GF-D8 (cell line): ENCODE measurements at regions not wholly inside any gene's neighbourhood (a gene's known extent, or its start where the extent isn't known, plus 50 kb on each side); places are given as distances from the start of the nearest gene placed in this dataset.
"Not testable (repeated sequence)": the region's sequence is repeated elsewhere in the genome, so short reads cannot be mapped to it uniquely, and the experiment has no call there.

Experiments
- DNase-seq: peaks from one replicate; lab custom pipeline; 2025; lab: John Stamatoyannopoulos, UW

GRCh38 chr4:114034189-114034588 lies 54.7 kb upstream of the ARSJ start:
- no peak for DNase-seq

GRCh38 chr4:114036426-114036825 lies 57.0 kb upstream of the ARSJ start:
- no peak for DNase-seq

- DNase-seq = no peak
Observed at GRCh38 chr4:114036864-114037263, 57.4 kb upstream of the ARSJ start.

- no peak for DNase-seq
Observed at GRCh38 chr4:114037988-114038387, 58.5 kb upstream of the ARSJ start.

DNA sequence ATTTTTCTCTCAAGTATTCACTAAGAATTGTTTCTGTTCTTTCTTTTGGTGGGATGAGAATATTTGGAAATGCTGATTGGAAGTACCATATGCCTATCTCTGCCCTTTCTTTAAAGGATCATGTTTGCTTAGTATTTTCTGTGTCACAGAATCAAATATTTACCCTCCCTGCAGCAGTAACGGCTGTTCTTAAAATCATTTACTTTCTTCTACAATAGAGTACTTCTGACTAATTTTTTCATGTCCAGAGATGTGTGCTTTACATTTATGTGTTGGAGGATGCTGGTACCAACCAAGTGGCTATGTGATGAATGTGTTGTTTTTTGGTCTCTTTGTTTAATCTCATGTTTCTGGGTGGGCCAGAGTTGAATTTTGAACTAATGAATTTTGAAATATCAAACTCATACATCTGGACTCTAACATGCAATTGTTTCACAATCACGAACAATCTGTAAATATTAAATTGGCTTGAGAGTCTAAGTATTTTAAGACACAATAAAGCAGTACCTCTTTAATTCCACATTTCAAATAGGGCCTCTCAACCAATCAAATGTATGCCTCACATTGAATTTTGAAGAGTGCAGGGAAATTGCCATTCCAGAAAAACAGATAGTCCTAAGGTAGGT lies 59.4 kb upstream of the ARSJ start:
- DNase-seq = no peak

- DNase-seq = no peak
Observed at GRCh38 chr4:114040319-114041116, 61.1 kb upstream of the ARSJ start.

GRCh38 chr4:114041117-114041475 lies 61.6 kb upstream of the ARSJ start:
- DNase-seq = no peak

GRCh38 chr4:114043116-114043515 lies 63.7 kb upstream of the ARSJ start:
- DNase-seq = no peak

DNA sequence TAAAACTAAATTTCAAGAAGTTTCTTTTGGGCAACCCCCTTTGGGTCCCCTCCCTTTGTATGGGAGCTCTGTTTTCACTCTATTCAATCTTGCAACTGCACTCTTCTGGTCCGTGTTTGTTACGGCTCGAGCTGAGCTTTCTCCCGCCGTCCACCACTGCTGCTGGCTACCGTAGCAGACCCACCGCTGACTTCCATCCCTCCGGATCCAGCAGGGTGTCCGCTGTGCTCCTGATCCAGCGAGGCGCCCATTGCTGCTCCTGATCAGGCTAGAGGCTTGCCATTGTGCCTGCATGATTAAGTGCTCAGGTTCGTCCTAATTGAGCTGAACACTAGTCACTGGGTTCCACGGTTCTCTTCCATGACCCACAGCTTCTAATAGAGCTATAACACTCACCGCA lies 64.9 kb upstream of the ARSJ start:
- DNase-seq = not testable (repeated sequence)

DNA sequence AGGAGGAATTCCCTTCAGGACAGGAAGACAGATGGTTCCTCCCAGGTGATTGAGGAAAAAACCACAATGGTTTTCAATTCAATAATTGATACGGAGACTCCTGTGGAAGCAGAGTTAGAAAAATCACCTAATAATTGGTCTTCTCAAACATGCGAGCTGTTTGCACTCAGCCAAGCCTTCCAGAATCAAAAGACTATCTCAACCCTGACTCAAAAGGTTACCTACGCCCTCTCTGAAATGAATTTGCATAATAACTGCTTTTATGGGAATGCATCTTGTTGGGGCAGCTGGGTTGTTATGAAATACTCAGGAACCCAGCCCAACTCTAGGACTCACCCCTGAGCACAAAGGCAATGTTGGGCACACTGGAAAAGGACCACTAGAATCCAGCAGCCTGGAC lies 66.9 kb upstream of the ARSJ start:
- DNase-seq = no peak

DNA sequence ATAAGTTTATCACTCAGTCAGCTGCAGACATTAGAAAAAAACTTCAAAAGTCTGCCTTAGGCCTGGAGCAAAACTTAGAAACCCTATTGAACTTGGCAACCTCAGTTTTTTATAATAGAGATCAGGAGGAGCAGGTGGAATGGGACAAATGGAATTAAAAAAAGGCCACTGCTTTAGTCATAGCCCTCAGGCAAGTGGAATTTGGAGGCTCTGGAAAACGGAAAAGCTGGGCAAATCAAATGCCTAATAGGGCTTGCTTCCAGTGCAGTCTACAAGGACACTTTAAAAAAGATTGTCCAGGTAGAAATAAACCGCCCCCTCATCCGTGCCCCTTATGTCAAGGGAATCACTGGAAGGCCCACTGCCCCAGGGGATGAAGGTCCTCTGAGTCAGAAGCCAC lies 68.7 kb upstream of the ARSJ start:
- not testable (repeated sequence) for DNase-seq

GRCh38 chr4:114052227-114052626 lies 72.8 kb upstream of the ARSJ start:
- DNase-seq = no peak

DNA sequence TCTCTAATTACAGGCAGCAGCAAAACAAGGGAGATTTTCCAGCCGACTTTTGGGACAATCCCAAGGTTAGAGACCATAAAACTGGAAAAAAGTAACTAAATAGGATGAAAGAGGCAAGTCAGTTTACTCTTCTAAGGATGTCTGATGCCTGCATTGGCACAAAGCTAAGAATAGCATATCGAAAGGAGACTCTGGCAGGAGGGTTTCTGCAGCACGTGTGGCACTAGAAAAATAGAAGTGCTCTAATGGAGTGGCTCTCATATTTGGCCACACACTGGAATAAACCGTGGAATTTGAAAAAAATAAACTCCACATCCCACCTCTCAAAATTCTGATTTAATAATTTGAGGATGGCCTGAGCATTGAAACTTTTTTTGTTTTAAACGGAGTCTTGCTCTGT lies 77.2 kb upstream of the ARSJ start:
- no peak for DNase-seq

- DNase-seq = no peak
Observed at GRCh38 chr4:114057746-114058145, 78.3 kb upstream of the ARSJ start.

GRCh38 chr4:114062499-114062898 lies 83.1 kb upstream of the ARSJ start:
- DNase-seq = no peak

GRCh38 chr4:114072781-114073180 lies 93.3 kb upstream of the ARSJ start:
- DNase-seq = no peak

- DNase-seq = no peak
Observed at GRCh38 chr4:114076899-114077570, 97.6 kb upstream of the ARSJ start.

- no peak for DNase-seq
Observed at GRCh38 chr4:114077610-114078009, 98.2 kb upstream of the ARSJ start.

- no peak for DNase-seq
Observed at GRCh38 chr4:114078636-114079035, 99.2 kb upstream of the ARSJ start.

- DNase-seq = no peak
Observed at GRCh38 chr4:114081783-114082182, 102.3 kb upstream of the ARSJ start.

DNA sequence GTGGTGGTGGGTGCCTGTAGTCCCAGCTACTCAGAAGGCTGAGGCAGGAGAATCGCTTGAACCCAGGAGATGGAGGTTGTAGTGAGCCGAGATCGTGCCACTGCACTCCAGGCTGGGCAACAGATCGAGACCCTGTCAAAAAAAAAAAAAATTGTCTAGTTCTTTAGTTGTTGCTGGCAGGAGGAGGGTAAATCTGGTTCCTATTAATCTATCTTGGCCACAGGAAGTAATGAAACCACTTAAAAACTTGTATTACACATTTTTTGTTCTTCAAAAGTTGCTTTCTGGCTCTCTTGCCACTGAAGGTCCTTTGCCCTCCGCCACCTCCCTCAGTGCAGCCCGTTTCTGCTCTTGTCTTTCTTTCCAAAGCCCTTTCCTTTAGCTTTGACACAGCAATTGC lies 102.9 kb upstream of the ARSJ start:
- DNase-seq = no peak

DNA sequence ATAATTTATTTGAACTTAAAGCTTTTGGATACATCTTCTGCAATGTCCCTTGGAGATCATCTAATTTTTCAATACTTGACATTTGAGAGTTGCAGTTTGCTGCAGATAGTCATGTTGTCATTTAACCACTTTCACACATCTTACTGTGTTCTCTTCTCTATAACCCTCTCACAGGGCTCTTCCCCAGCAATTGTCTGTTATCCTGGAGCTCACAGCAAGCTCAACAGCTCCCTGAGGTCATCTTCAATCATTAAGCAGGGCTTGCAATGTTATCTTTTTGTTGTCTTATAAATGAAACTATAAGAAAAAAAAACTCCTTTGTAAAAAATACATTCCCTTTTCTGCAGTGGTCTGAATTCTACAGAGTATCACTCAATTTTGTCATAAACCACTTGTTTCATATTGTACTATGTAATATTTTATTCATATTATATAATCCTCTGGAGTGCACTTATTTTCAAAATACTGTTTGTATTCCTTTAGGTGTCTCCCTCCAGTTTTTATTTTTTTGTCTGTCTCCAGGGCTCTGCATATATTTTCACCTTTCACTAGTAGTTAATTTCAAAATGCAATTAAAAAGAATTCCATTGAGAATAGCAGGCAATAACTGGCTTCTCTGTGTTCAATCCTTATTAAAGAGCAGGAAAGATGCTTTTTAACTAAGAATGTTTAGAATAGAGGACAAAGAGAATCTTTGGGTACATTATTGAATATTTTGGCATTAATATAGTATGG lies 106.3 kb upstream of the ARSJ start:
- DNase-seq = no peak
